ENCODE measurements at regions not wholly inside any gene's neighbourhood (a gene's known extent, or its start where the extent isn't known, plus 50 kb on each side); places are given as distances from the start of the nearest gene placed in this dataset.
"Not testable (repeated sequence)": the region's sequence is repeated elsewhere in the genome, so short reads cannot be mapped to it uniquely, and the experiment has no call there.

- DNase-seq (ENCODE audit: extremely low read depth in 1 of 2, low read depth in 1 of 2): no peak
These were observed 66.1 kb downstream of the GADD45G start for GRCh38 chr9:89670801-89671434.

- no peak for DNase-seq (ENCODE audit: extremely low read depth in 1 of 2, low read depth in 1 of 2)
These were observed 69.8 kb downstream of the GADD45G start for GRCh38 chr9:89674667-89675057.

GRCh38 chr9:89675058-89675742 is 70.4 kb downstream of the GADD45G start:
- DNase-seq (ENCODE audit: extremely low read depth in 1 of 2, low read depth in 1 of 2): no peak

- no peak for DNase-seq (ENCODE audit: extremely low read depth in 1 of 2, low read depth in 1 of 2)
These were observed 71.5 kb downstream of the GADD45G start for GRCh38 chr9:89676281-89676680.

GRCh38 chr9:89677702-89678395 is 73.0 kb downstream of the GADD45G start:
- DNase-seq (ENCODE audit: extremely low read depth in 1 of 2, low read depth in 1 of 2): no peak

- no peak for DNase-seq (ENCODE audit: extremely low read depth in 1 of 2, low read depth in 1 of 2)
These were observed 73.7 kb downstream of the GADD45G start for GRCh38 chr9:89678396-89679015.

GRCh38 chr9:89679016-89679415 is 74.2 kb downstream of the GADD45G start:
- no peak for DNase-seq (ENCODE audit: extremely low read depth in 1 of 2, low read depth in 1 of 2)

GRCh38 chr9:89679581-89679980 is 74.8 kb downstream of the GADD45G start:
- DNase-seq (ENCODE audit: extremely low read depth in 1 of 2, low read depth in 1 of 2): no peak

- DNase-seq (ENCODE audit: extremely low read depth in 1 of 2, low read depth in 1 of 2): no peak
These were observed 76.0 kb downstream of the GADD45G start for GRCh38 chr9:89680547-89681467.

GRCh38 chr9:89681468-89681859 is 76.7 kb downstream of the GADD45G start:
- DNase-seq (ENCODE audit: extremely low read depth in 1 of 2, low read depth in 1 of 2): not testable (repeated sequence)

GRCh38 chr9:89683626-89684025 is 78.8 kb downstream of the GADD45G start:
- no peak for DNase-seq (ENCODE audit: extremely low read depth in 1 of 2, low read depth in 1 of 2)

- no peak for DNase-seq (ENCODE audit: extremely low read depth in 1 of 2, low read depth in 1 of 2)
These were observed 79.4 kb downstream of the GADD45G start for GRCh38 chr9:89684218-89684617.

GRCh38 chr9:89684912-89685636 is 80.3 kb downstream of the GADD45G start:
- DNase-seq (ENCODE audit: extremely low read depth in 1 of 2, low read depth in 1 of 2): no peak

GRCh38 chr9:89685698-89686097 is 80.9 kb downstream of the GADD45G start:
- DNase-seq (ENCODE audit: extremely low read depth in 1 of 2, low read depth in 1 of 2): no peak

- no peak for DNase-seq (ENCODE audit: extremely low read depth in 1 of 2, low read depth in 1 of 2)
These were observed 81.3 kb downstream of the GADD45G start for GRCh38 chr9:89686126-89686525.

GRCh38 chr9:89686621-89687020 is 81.8 kb downstream of the GADD45G start:
- DNase-seq (ENCODE audit: extremely low read depth in 1 of 2, low read depth in 1 of 2): no peak

GRCh38 chr9:89687188-89687587 is 82.4 kb downstream of the GADD45G start:
- DNase-seq (ENCODE audit: extremely low read depth in 1 of 2, low read depth in 1 of 2): no peak

- no peak for DNase-seq (ENCODE audit: extremely low read depth in 1 of 2, low read depth in 1 of 2)
These were observed 83.0 kb downstream of the GADD45G start for GRCh38 chr9:89687848-89688247.

GRCh38 chr9:89689321-89689720 is 84.5 kb downstream of the GADD45G start:
- not testable (repeated sequence) for DNase-seq (ENCODE audit: extremely low read depth in 1 of 2, low read depth in 1 of 2)

GRCh38 chr9:89690334-89690912 is 85.6 kb downstream of the GADD45G start:
- DNase-seq (ENCODE audit: extremely low read depth in 1 of 2, low read depth in 1 of 2): no peak

Measured in stimulated activated CD8-positive, alpha-beta memory T cell treated with anti-CD3 and anti-CD28 coated beads, Interleukin-7, amount 100 ng/mL, for 48 hours (primary cell).